A204.1 (cell line): ENCODE measurements at regions not wholly inside any gene's neighbourhood (a gene's known extent, or its start where the extent isn't known, plus 50 kb on each side); places are given as distances from the start of the nearest gene placed in this dataset.
"Not testable (repeated sequence)": the region's sequence is repeated elsewhere in the genome, so short reads cannot be mapped to it uniquely, and the experiment has no call there.

Source experiments
- FAIRE-seq: peaks from 2 replicates; lab custom pipeline; 2012; peaks lifted over from hg19 to GRCh38; lab: Jason Lieb, UNC

DNA sequence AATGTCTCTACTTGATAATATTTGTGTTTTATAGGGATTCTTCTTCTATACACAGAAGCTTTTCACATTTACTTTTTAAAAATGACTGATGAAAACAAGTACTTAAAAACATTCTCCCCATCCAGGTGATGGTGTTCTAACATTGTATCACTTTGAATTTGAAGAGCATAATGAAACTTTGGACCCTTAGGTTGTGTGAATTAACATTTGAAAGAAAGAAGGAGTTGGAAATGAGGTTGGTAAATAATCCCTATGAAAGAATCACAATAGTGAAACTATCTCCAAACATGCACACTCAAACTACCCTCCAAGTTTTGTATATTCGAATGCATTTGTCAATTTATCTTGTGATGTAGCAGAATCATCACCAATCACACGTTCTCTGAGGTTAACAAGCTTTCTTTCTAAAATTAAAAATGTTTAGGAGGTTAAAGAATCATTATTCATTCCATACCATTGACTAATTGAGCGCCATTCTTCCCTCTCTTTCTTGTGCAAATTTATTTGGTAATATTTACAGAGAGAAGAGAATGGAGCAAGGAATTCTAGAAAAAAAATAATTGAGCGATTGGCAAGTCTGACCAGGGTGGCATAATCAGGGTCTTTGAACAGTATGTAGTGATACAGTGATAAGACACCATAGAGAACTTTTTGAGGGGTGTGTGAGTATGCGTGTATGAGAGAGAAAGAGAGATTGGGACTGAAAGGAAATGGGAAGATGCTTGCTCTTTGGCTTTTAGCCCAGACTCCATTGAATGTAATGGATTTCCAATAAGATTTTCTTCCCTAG lies 260.0 kb upstream of the NRXN1 start:
- no peak for FAIRE-seq

DNA sequence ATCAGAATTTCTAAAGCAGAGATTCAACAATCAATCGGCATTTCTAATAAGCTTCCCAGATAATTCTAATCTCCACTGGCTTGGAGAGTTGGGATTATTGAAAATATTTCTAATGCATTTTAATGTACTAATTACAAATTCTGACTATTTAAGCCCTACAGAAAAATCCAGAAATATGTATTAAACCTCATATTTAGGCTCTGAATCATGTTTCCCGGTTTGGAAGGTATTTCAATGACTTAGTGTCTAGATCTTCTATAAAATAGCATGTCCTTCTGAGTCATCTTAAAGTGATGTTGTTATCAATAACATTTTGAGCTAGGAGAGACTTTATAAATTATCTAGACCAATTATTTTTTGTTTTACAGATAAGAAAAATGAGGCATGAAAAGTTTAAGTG lies 258.8 kb upstream of the NRXN1 start:
- no peak for FAIRE-seq

DNA sequence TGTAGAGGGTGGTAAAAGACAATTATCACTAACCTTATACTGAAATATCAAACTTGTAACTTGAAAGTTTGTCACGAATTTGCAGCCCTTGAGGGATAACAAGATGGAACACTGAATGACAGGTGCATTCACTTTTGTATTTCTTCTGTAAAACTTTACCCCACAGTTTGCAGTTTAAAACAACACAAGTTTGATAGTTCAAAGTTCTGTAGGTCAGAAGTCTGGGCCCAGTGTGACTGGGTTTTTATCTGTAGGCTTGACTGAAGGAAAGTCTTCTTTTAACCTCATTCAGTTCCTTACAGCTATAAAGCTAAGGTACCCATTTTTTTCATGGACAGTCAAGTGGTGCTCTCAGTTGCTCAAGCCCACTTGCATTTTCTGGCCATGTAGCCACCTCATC lies 257.1 kb upstream of the NRXN1 start:
- FAIRE-seq = no peak

DNA sequence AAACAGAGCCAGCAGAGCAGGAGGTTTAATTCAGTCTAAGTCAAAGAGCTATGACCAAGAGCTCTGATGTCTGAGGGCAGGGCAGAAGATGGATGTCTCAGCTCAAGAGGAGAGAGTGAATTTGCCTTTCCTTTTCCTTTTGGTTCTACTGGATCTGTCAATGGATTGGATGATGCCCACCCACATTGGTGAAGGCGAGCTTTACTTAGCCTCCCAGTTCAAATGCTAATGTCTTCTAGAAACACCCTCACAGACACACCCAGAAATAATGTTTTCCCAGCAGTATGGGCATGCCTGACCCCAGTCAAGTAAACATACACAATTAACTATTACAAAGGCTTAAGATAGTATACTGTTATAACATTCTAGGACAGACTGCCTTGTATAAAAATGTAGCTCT lies 236.3 kb upstream of the NRXN1 start:
- FAIRE-seq = no peak

DNA sequence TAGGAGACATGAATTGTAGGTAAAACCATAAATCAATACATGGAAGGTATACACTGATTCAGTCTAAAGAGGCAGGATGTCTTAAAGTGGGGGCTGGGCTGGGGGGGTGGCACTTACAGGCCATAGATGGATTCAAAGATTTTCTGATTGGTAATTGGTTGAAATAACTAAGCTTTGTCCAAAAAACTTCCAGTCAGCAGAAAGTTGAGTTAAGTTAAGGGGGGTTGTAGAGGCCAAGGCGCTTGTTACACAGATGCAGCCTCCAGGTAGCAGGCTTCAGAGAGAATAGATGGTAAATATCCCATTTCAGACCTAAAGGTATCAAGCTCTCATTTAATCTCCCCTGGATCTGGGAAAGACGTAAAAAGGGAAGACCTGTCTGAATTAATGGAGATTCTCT lies 233.6 kb upstream of the NRXN1 start:
- FAIRE-seq = no peak

DNA sequence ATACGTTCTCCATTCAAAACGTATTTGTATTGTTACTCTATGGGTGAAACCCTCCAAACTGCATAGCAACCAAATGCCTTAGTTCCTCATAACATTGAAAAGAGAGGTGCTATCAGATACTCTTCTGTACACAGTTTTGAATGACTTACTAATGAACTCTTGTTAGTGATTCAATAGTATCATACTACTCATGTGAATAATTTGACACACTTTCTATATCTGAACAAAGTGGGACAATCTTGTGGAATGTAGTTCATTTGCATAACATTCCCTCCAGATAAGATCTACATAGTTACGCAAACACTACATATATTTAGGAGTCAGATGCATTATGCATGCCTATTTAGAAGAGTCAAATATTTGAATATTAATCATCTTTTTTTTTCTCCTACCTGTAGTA lies 232.0 kb upstream of the NRXN1 start:
- FAIRE-seq = no peak

DNA sequence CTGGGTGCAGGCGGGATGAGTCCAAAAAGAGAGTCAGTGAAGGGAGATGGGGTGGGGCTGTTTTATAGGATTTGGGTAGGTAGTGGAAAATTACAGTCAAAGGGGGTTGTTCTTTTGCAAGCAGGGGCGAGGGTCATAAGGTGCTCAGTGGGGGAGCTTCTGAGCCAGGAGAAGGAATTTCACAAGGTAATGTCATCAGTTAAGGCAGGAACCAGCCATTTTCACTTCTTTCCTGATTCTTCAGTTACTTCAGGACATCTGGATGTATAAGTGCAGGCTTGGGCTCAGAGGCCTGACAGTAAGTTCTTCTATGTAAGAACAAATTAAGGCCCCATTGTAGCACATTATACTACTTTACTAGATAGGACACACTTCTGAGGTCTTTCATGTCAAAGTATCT lies 231.2 kb upstream of the NRXN1 start:
- not testable (repeated sequence) for FAIRE-seq

DNA sequence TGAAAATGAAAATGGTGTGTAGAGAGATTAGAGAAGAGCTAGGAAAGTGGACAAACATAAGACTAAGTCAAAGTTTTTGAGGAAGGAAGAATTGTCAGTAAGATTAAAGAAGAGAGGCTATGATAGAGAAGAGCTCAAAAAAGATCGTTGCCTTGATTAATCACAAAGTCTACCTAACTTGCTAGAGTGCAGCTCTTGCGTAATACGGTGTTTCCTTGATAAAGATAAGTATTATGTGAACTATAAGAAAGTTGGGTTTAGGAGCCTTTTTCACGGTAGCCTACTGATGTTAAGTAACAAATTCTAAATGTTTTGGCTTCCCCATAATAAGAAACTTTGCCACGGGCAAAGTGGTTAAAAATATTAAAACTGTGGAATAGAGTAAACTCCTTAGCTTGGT lies 226.4 kb upstream of the NRXN1 start:
- no peak for FAIRE-seq

DNA sequence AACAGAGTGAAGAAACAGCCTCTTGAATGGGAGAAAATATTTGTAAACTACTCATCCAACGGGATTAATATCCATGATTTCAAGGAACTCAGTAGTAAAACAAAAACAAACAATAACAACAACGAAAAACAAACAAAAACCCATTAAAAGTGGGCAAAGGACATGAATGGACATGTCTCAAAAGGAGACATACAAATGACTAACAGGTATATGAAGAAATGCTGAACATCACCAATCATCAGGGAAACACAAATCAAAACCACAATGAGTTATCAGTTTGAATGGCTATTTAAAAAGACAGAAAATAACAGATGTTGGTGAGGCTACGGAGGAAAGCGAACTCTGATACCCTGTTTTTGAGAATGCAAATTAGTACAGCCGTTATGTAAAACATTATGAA lies 224.8 kb upstream of the NRXN1 start:
- FAIRE-seq = no peak

DNA sequence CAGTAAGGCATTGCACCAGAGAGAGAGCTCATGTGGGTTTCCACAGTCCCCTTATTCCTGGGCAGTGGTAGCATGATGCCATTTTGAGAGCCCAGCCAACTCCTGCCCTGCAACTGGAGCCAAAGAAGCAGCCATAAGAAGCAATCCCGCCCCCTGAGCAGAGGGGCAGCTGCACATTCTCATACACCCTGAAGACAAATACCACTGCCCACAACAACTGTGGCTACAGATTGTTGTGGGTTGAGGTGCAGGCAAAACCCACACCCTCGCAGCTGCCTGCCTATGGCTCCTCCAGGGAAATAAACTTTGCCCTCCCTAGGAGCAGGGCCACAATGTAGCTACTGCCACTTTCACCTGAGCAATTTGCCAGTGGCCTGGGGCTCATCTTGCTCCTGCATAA lies 219.4 kb upstream of the NRXN1 start:
- no peak for FAIRE-seq

DNA sequence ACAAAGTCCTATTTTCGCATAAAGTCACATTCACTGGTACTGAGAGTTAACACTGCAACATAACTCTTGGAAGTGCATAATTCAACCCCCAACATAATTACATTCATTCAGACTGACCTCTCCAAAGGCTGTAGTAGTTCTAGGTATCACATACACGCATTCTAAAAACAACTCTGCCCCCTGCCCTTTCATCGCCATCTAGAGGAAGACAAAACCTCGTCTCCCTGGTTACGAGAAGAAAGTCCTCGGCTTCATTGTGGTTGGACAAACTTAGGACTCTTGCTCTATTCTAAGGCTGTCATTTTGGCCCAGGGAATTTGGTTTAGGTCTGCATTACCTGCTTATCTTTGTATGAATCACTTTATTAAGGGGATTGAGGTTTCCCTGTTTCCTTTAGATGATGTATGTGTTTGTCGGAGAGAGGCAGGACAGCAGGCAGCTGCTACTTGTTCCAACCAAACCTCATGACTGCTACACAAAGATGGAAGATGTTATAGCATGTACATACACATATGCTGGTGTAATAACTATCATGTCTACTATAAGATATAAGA lies 215.4 kb upstream of the NRXN1 start:
- FAIRE-seq = no peak

DNA sequence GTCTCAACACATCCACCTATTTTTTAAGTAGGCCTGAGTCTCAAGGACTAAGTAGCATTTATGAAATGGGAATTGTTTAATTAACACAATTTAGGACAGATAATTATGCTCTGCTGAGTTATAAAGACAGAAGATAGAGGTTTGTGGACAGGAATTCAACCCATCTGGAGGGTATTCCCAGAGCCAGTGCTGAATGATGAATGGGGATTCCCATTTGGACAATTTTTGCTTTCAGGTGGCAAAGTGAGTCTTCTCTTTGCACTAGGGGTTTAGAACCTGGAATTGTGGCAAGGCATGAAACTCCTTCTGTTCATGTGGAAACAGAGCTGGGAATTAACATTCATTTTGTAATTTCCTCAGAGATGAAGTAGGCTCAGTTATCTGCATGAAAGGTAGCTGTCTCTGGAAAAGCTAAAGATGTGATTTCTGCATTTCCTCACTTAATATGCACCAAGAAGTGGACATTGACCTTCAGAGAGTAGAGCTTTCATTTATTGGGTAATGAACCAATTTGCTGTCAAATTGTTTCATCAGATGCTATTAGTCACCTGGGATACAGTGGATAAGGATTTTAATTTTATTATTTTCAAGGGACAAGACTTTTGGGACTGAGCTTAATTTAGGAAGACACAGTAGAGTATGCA lies 212.1 kb upstream of the NRXN1 start:
- FAIRE-seq = no peak

DNA sequence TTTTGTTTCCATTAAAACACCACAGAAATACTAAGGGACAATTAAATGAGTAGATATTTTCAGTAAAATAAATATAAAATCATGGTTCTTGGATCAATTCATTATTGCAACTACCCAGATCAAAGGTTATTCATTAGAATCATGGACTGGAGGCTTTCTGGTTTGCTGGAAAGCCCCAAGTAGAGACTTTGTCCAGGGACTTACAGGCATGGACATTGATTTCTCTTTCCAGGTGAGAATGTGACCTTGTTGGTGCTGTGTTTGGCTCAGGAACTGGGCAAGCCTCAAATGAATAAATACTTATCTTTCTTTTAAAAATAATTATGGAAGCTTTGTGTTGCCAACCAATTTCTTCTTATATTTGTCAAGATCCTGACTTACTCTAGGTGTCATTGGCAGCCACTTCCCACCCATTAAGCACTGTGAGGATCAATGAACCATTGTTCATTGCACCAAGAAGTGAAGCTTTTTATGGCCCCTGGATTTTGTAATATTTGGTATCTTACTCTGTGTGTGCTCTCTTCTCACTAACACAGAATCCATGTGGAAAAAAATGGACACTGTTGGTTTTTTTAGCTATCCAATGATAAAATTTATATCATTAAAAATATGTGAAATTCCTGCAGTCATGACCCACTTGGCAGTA lies 205.8 kb upstream of the NRXN1 start:
- no peak for FAIRE-seq

DNA sequence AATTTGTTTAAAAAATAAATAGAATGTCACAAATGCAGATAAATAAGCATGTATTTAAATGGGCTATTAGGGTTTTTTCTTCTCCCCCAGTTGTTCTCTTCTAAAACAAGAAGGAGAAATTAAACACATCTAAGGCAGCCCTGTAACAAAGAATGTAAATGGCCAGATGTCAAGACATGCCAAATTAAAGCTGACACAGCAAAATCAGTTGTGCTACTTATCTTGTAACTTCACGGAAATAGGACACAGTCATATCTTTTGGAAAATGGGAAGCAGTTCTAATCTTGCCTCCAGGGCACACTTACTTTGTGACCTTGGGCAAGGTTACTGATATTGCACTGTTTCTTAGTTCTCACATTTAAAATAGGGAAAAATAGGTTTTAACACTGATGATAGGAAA lies 200.1 kb upstream of the NRXN1 start:
- FAIRE-seq = no peak

DNA sequence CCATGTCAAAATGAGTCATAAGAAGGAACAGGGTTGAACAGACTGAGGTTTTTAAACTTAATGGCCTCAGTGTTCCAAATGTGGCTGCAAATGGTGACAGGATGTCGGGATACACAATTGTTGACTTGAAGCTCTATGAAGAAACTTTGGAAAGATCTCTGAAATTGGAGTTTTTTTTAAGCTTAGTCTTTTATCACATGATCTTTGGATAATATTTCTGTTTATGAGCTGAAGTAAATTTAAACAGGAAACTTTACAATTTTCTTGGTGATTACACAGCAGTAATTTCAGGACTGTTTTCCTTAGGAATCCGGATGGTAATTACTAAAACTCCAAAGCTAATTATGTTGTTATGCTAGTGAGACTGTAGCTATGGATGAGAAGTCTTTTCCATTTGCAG lies 199.1 kb upstream of the NRXN1 start:
- no peak for FAIRE-seq

DNA sequence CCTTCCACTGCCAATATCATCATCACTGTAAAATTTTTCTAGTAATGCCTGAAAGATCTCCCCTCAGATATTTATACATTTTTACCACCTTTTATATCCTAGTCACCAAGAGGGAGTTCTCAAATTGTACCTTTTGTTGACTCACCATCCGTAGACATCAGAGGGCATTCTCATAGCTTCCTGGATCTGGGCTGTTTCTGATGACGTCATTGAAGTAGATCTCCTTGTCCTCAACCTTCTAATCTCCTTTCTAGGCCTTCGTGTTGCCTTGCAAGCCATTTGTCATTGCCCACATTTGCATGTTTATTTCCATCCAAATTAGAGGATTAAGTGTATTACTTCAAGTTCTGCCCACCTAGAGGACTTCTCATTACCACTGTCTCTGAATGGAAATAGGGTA lies 193.4 kb upstream of the NRXN1 start:
- no peak for FAIRE-seq

DNA sequence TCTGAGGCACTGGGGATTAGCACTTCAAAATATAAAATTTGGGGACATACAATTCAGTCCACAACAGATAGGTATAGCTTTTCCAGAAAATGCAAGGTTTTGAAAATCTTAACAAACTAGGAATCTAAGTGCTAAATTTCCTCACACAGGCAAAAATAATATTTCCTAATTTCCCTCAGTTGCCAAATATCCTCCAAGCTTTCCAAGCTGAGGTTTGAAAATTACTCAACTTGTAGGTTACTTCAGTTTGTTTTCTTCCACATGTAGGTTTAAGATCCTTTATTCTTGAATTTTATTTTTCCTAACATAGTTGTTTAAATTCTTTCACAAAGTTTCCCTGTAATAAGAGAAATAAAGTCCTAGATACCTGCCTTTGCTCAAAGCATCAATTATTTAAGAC lies 192.9 kb upstream of the NRXN1 start:
- FAIRE-seq = no peak

DNA sequence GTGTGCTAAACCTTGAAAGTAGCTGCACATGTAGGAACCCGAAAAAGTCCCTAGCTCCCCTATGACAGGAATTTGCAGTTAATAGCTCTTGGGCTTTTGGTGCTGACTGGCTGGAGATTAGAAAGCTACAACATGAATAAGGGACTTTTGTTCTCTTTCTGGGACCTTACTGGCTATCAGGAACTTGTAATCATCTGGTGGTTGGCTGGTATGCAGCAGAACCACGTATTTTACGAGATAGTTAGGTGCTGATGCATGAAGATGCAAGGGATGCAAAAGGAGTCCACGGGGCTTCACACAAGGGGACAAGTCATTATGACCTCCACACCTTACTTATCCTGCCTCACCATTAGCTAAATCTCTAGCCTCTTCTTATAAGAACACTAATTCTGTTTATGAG lies 190.2 kb upstream of the NRXN1 start:
- no peak for FAIRE-seq

DNA sequence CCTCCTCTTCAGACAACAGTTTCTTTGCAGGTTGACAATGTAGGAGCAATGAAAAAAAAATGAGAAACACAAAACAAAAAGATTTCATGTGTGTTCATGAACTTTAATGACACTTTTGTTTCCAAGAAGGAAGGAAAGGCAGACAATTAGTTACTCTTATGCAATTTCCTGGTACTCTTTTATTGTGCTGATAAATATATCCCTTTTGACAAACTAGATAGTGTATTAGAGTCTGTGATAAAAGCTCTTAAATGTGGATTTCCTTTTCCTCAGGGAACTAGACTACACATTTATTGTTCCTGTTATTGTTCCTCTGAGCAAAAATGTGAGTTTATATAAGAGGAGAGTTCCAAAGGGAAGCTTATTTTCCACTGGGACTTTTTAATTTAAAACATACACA lies 188.7 kb upstream of the NRXN1 start:
- no peak for FAIRE-seq

DNA sequence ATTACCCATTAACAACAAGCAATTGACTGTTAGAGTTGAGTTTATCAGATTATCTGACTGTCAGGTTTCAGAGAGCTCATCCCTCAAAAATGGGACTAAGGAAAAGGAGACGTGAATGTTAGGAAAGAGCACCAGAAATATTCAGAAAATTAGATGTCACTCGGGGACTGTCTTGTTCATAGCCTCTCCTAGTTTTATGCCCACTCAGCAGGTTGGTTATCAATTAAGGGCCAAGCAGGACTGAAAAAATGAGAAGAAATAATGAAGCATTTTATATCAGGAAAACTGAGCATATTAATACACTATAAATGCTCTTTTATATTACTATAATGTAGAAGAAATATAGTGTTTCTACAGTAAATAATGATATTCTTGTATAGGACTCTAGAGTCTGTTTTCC lies 188.1 kb upstream of the NRXN1 start:
- FAIRE-seq = no peak

DNA sequence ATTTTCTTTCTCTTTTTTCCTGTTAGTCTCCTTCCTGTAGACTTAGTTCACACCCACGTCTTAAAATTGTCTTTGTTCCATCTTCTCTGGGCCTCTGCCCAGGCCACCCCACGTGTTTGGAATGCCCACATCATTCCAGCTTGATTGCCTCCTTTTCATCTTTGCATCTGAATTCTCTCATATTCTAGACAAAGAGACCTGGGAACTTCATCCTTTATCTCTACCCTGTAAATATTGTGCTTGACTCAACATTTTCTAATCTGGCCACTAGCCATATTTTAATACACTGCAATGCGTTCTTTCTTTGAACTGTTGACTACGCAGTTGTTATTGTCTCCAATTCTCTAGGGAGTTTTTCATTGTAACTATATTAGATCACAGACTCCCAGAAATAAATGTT lies 187.5 kb upstream of the NRXN1 start:
- no peak for FAIRE-seq

DNA sequence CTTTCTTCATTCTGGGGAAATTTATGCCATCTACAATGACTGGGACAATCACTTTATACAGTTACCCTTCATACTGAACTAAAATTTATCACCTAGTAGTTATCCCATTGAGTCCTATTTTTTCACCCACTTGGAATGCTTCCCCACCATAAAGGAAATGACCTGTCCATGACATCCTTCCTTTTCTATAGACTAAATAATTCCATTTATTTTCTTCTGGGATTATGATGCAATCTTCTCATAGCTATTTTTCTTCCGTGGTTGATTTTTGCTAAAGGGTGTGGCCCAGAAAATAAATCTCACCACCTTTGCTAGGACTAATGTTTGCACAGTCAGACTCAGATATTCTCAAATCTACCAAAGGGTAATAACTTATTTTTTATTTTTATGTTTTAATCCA lies 186.1 kb upstream of the NRXN1 start:
- no peak for FAIRE-seq

DNA sequence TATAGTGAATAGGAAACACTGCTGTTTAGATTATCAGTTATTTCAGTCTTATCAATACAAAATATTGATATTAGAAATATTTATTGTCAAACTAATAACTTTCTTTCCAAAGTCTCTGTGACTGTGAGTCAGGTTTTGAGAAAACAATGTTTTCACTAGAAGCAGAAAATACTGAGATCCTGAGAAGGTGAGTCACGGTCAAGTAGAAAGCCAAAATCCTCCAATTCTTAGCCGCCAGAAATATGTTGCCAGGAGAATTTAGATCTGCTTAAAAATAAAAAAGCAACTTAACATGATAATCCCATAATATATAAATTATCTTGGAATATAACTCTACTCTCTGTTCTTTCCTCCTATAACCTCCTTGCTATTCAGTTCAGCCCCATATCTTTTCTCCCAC lies 181.9 kb upstream of the NRXN1 start:
- no peak for FAIRE-seq

DNA sequence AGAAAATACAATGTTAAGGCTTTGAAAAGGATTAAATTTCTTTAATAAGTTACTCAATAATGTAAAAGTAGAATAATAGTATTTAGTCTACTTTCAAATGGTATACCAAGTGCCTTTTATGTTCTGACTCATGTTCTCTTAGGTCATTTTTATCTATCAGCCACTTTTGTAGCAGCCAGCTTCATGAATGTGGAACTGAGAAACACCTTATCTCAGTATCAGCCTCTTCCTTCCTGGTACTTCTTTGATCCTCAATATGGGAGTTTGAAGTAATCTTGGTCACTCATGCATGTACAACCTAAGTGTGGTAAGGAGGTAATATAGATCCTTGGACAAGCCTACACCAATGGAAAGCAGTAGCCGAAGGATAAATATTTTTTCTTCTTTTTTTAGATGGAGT lies 180.4 kb upstream of the NRXN1 start:
- FAIRE-seq = no peak
